ENCODE measurements at regions not wholly inside any gene's neighbourhood (a gene's known extent, or its start where the extent isn't known, plus 50 kb on each side); places are given as distances from the start of the nearest gene placed in this dataset.

GRCh38 chr9:95816716-95817115 lies 58.8 kb upstream of the ERCC6L2 start:
- Mint-ChIP-seq H3K27ac (no peak overlapping the region), H3K9me3 (no peaks in the 10 kb centered on the region), H3K36me3 (ENCODE audit: low read depth) (no peaks in the 10 kb centered on the region), H3K27me3 (ENCODE audit: insufficient read depth, low read depth, poor library complexity) (peaks cover 4% of the 10 kb centered on the region), H3K4me3 (no peak overlapping the region), H3K4me1 (peaks cover 30% of the 10 kb centered on the region)
- Histone ChIP-seq H3K27ac (ENCODE audit: low read depth) (no peak overlapping the region), H3K9me2 (ENCODE audit: insufficient read depth) (no peaks in the 10 kb centered on the region), H3K4me3 (no peak overlapping the region), H3K79me2 (replicated peaks; ENCODE audit: insufficient read depth) (no peaks in the 10 kb centered on the region), H3K27me3 (ENCODE audit: insufficient read depth) (no peaks in the 10 kb centered on the region), H3K4me2 (no peak overlapping the region), H2AFZ (no peak overlapping the region; the same call in 1 of the 2 replicates), H4K20me1 (replicated peaks; ENCODE audit: insufficient read depth) (no peaks in the 10 kb centered on the region), H3K4me1 (ENCODE audit: insufficient read depth) (peaks cover 20% of the 10 kb centered on the region), H3F3A (replicated peaks; ENCODE audit: low read depth) (no peaks in the 10 kb centered on the region), H3K36me3 (ENCODE audit: insufficient read depth) (no peaks in the 10 kb centered on the region)
- TF ChIP-seq STAT1 (IDR thresholded peaks at IDR 0.05; ENCODE audit: unreplicated experiment) (no peak), REST (IDR thresholded peaks at IDR 0.05; ENCODE audit: unreplicated experiment) (no peak), EZH2phosphoT487 (IDR thresholded peaks at IDR 0.05; ENCODE audit: unreplicated experiment) (no peak), CTCF (conservative IDR thresholded peaks at IDR 0.05; ENCODE audit: low read depth in 2 of 2) (no peak), JUNB (IDR thresholded peaks at IDR 0.05; ENCODE audit: unreplicated experiment) (no peak), EZH2 (IDR thresholded peaks at IDR 0.05; ENCODE audit: low read depth, unreplicated experiment) (no peak), ZNF331 (CRISPR knock-in tag; IDR thresholded peaks at IDR 0.05; ENCODE audit: low read depth) (no peak), ETS1 (IDR thresholded peaks at IDR 0.05) (no peak), CREB1 (CRISPR knock-in tag; IDR thresholded peaks at IDR 0.05; ENCODE audit: low read depth) (no peak), ZNF462 (CRISPR knock-in tag; IDR thresholded peaks at IDR 0.05) (no peak), NANOG (IDR thresholded peaks at IDR 0.05; ENCODE audit: borderline replicate concordance) (no peak), ZNF114 (CRISPR knock-in tag; IDR thresholded peaks at IDR 0.05) (no peak), POLR2AphosphoS5 (IDR thresholded peaks at IDR 0.05; ENCODE audit: low read depth) (no peak)
- DNase-seq (ENCODE audit: low spot score) (no peak), ATAC-seq (no peak)

All from GM23338 (cell line).